HepG2 (cell line): ENCODE measurements at regions not wholly inside any gene's neighbourhood (a gene's known extent, or its start where the extent isn't known, plus 50 kb on each side); places are given as distances from the start of the nearest gene placed in this dataset.

ENCODE experiments used
- ATAC-seq: fragments of 200-7000 bp; cut with Tn5 transposase; 3 replicates; pipeline ENCODE4 v1.9.1; 2020; ENCODE audit warnings: mild to moderate bottlenecking, moderate library complexity
- BruUV-seq: library from RNA; stranded (reverse); fragments of 400-500 nt; replicated peaks from 2 replicates; lab custom pipeline; 2021; lab: Mats Ljungman, UMichigan
- CTCF ChIA-PET: fragments of 300-600 bp; formaldehyde crosslinking; extraction: SDS; loops from one replicate; lab custom pipeline; 2021; ENCODE audit warnings: low total read pairs, inconsistent platforms, low intra/inter-chr PET ratio; lab: Yijun Ruan, JAX
- POLR2A ChIA-PET: fragments of 350-600 bp; sonication (Branson Sonifier 250); formaldehyde crosslinking; loops from one replicate; lab custom pipeline; 2020; ENCODE audit warnings: antibody characterized with exemption, inconsistent platforms; lab: Yijun Ruan, JAX
- DNase-seq: peaks from one replicate; pipeline ENCODE4 v3.0.0-alpha.2; 2015; ENCODE audit warnings: low spot score
- FAIRE-seq: peaks from 3 replicates; lab custom pipeline; 2011; peaks lifted over from hg19 to GRCh38; lab: Jason Lieb, UNC
- H2AFZ ChIP-seq: one replicate; pipeline ENCODE4 v1.6.1; 2011; ENCODE audit warnings: low read length, inconsistent platforms
- H3K27ac ChIP-seq: fragments of 300-600 bp; 3 replicates; pipeline ENCODE4 v1.8.0; 2011; ENCODE audit warnings: mixed run types, mild to moderate bottlenecking, mixed read lengths, low read length, inconsistent platforms; ENCODE audit not compliant: insufficient read depth; ENCODE audit errors: extremely low read length
- H3K27me3 ChIP-seq, 2 experiments: fragments of 200-600 bp in 1 of 2; 2 replicates in 1 of 2; 3 replicates in 1 of 2; pipeline versions ENCODE4 v1.6.0 to v1.8.0; 2011; ENCODE audit warnings: low read length in 2 of 2, mild to moderate bottlenecking in 2 of 2, moderate library complexity in 2 of 2, inconsistent platforms in 1 of 2; ENCODE audit not compliant: insufficient read depth in 2 of 2, control insufficient read depth in 1 of 2
- H3K36me3 ChIP-seq, 2 experiments: fragments of 200-600 bp in 1 of 2; replicated peaks in 1 of 2; 2 replicates in 1 of 2; 3 replicates in 1 of 2; pipeline versions ENCODE4 v1.5.1 to v1.8.0; 2011; ENCODE audit warnings: low read length in 2 of 2, inconsistent platforms in 1 of 2; ENCODE audit not compliant: insufficient read depth in 2 of 2, control insufficient read depth in 1 of 2
- H3K4me1 ChIP-seq: 2 replicates; pipeline ENCODE4 v1.5.1; 2012; ENCODE audit warnings: low read length, inconsistent platforms; ENCODE audit not compliant: insufficient read depth
- H3K4me2 ChIP-seq: 2 replicates; pipeline ENCODE4 v1.6.0; 2011; ENCODE audit warnings: low read depth, low read length, inconsistent platforms
- H3K4me3 ChIP-seq, 3 experiments: fragments of 200-600 bp in 1 of 3; sonication (generic), shearing (Covaris generic) in 1 of 3; replicated peaks in 1 of 3; 2 replicates each; pipeline ENCODE4 v1.5.1; 2011 to 2016; ENCODE audit warnings: low read length in 3 of 3, inconsistent platforms in 2 of 3, low read depth in 2 of 3, mild to moderate bottlenecking in 2 of 3, control low read depth in 1 of 3, mixed read lengths in 1 of 3; ENCODE audit not compliant: insufficient read depth in 1 of 3
- H3K79me2 ChIP-seq: one replicate; pipeline ENCODE4 v1.6.1; 2011; ENCODE audit warnings: low read length, inconsistent platforms; ENCODE audit not compliant: insufficient read depth
- H3K9ac ChIP-seq: 2 replicates; pipeline ENCODE4 v1.6.0; 2011; ENCODE audit warnings: mild to moderate bottlenecking, low read depth, low read length, inconsistent platforms; ENCODE audit not compliant: insufficient read depth
- H3K9me3 ChIP-seq: 2 replicates; pipeline ENCODE4 v1.5.1; 2012; ENCODE audit warnings: mild to moderate bottlenecking, low read length
- H4K20me1 ChIP-seq: 2 replicates; pipeline ENCODE4 v1.6.0; 2011; ENCODE audit warnings: inconsistent platforms, mild to moderate bottlenecking, low read length, moderate library complexity; ENCODE audit not compliant: insufficient read depth
- CERS6 ChIP-seq: sonication (generic); formaldehyde crosslinking; IDR thresholded peaks from 2 replicates; pipeline ENCODE4 v1.5.0; 2020; ENCODE audit warnings: missing genetic modification reagents
- KDM5B ChIP-seq: sonication (generic); formaldehyde crosslinking; IDR thresholded peaks from 2 replicates; pipeline ENCODE4 v1.4.0; 2020; ENCODE audit warnings: missing genetic modification reagents, mild to moderate bottlenecking, borderline replicate concordance
- SAP130 ChIP-seq: IDR thresholded peaks from 2 replicates; pipeline ENCODE4 v1.6.1; 2016; ENCODE audit warnings: low read depth
- SNAI1 ChIP-seq: sonication (generic); formaldehyde crosslinking; IDR thresholded peaks from 2 replicates; pipeline ENCODE4 v1.5.0; 2020; ENCODE audit warnings: mild to moderate bottlenecking, missing genetic modification reagents, borderline replicate concordance
- TERF1 ChIP-seq: sonication (generic); formaldehyde crosslinking; IDR thresholded peaks from 2 replicates; pipeline ENCODE4 v1.8.0; 2022; ENCODE audit warnings: mild to moderate bottlenecking, missing genetic modification reagents, moderate library complexity
- ZNF18 ChIP-seq: sonication (generic); formaldehyde crosslinking; IDR thresholded peaks from 2 replicates; pipeline ENCODE4 v1.8.0; 2022; ENCODE audit warnings: mild to moderate bottlenecking, missing genetic modification reagents; ENCODE audit not compliant: insufficient replicate concordance
- ZNF234 ChIP-seq: sonication (generic); formaldehyde crosslinking; conservative IDR thresholded peaks from 2 replicates; pipeline ENCODE4 v1.5.1; 2020; ENCODE audit warnings: mild to moderate bottlenecking, missing genetic modification reagents
- ZNF407 ChIP-seq: sonication (generic); formaldehyde crosslinking; IDR thresholded peaks from one replicate; pipeline ENCODE4 v1.5.1; 2020; ENCODE audit warnings: mild to moderate bottlenecking, missing genetic modification reagents; ENCODE audit errors: not compliant biosample characterization
- WGBS: methylation state at CpG from one replicate; pipeline ENCODE4 v1.1.6; 2017; ENCODE audit warnings: low lambda C conversion rate; 5-methylcytosine and 5-hydroxymethylcytosine counted together
- in situ Hi-C: cut with HindIII; loops from 2 replicates; pipeline ENCODE4 v1.10.0; 2017; ENCODE audit warnings: low pct_unique_long_range_greater_than_20kb; ENCODE audit not compliant: extremely low pct_ligation_motif_present
- intact Hi-C: fragments of 100-400 bp; cut with micrococcal nuclease; formaldehyde crosslinking; loops from one replicate; pipeline ENCODE4 v1.10.0; 2022; ENCODE audit not compliant: unreplicated experiment
- TF ChIP-seq, protein P1 (sequence below): sonication (generic); formaldehyde crosslinking; IDR thresholded peaks from 2 replicates; pipeline ENCODE4 v1.4.0; 2020; ENCODE audit warnings: missing genetic modification reagents, mild to moderate bottlenecking, borderline replicate concordance

DNA sequence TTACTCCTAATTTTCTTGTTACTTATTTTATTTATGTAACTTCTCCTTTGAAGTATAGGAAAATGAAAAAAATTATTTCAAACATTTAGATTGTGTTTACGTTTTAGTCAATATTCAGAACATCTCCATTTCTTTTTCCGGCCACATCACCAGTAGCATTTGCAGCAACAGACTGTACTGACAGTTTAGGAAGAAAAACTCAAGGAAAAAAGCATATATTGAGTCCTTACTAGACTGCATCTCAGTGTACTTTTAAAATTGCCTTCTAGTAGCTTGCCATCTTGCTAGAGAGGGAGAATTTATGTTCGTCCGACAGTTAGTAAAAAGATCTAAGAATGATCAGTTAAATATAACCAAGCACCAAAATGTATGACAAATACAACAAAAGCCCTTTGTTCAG lies 625.0 kb upstream of the MIS18BP1 start:
- no peak for FAIRE-seq
- WGBS = 1% methylated on average over 4 of the region's 4 CpGs
- CTCF ChIA-PET = no interaction called here
- Histone ChIP-seq H3K4me1 (no peaks in the 10 kb centered on the region), H2AFZ (no peak overlapping the region), H3K4me2 (no peak overlapping the region), H3K9me3 (peaks cover 31% of the 10 kb centered on the region), H3K4me3 (no peak overlapping the region), H3K79me2 (no peaks in the 10 kb centered on the region), H3K27ac (no peak overlapping the region), H3K36me3 (no peaks in the 10 kb centered on the region), H4K20me1 (no peaks in the 10 kb centered on the region), H3K27me3 (no peaks in the 10 kb centered on the region), H3K9ac (no peak overlapping the region)
- no TSS peak for BruUV-seq
- no peak for DNase-seq
- in situ Hi-C loops = no loop called here
- POLR2A ChIA-PET = no interaction called here
- intact Hi-C loops = no loop called here
- ATAC-seq = no peak
- TF ChIP-seq CERS6 (CRISPR knock-in tag) = no peak
- no peak for TF ChIP-seq ZNF234 (CRISPR knock-in tag)
- no peak for TF ChIP-seq KDM5B (CRISPR knock-in tag)
- no peak for TF ChIP-seq ZNF407 (CRISPR knock-in tag)
- TF ChIP-seq, protein P1, sequence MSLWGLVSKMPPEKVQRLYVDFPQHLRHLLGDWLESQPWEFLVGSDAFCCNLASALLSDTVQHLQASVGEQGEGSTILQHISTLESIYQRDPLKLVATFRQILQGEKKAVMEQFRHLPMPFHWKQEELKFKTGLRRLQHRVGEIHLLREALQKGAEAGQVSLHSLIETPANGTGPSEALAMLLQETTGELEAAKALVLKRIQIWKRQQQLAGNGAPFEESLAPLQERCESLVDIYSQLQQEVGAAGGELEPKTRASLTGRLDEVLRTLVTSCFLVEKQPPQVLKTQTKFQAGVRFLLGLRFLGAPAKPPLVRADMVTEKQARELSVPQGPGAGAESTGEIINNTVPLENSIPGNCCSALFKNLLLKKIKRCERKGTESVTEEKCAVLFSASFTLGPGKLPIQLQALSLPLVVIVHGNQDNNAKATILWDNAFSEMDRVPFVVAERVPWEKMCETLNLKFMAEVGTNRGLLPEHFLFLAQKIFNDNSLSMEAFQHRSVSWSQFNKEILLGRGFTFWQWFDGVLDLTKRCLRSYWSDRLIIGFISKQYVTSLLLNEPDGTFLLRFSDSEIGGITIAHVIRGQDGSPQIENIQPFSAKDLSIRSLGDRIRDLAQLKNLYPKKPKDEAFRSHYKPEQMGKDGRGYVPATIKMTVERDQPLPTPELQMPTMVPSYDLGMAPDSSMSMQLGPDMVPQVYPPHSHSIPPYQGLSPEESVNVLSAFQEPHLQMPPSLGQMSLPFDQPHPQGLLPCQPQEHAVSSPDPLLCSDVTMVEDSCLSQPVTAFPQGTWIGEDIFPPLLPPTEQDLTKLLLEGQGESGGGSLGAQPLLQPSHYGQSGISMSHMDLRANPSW = no peak
- no peak for TF ChIP-seq SAP130 (CRISPR knock-in tag)
- no peak for TF ChIP-seq TERF1
- no peak for TF ChIP-seq ZNF18 (CRISPR knock-in tag)
- no peak for TF ChIP-seq SNAI1 (CRISPR knock-in tag)
